ENCODE measurements at regions not wholly inside any gene's neighbourhood (a gene's known extent, or its start where the extent isn't known, plus 50 kb on each side); places are given as distances from the start of the nearest gene placed in this dataset.

GRCh38 chr17:34820922-34821321 is 140.3 kb downstream of the CCT6B start:
- no peak for DNase-seq (ENCODE audit: low spot score)
- Histone ChIP-seq H3K4me3 (ENCODE audit: low read depth in 1 of 3, low read length in 3 of 3) (no peak overlapping the region), H3K36me3 (ENCODE audit: control insufficient read depth in 4 of 4, insufficient read depth in 3 of 4, low read depth in 1 of 4, low read length in 3 of 4) (no peaks in the 10 kb centered on the region), H3K9me3 (ENCODE audit: control insufficient read depth in 4 of 4, low read length in 3 of 4) (no peaks in the 10 kb centered on the region), H3K27ac (ENCODE audit: low read depth in 1 of 2, low read length in 2 of 2) (no peak overlapping the region), H3K27me3 (ENCODE audit: control insufficient read depth in 4 of 4, insufficient read depth in 4 of 4, low read length in 3 of 4) (no peaks in the 10 kb centered on the region), H3K4me1 (ENCODE audit: control insufficient read depth in 4 of 4, insufficient read depth in 4 of 4, low read length in 3 of 4) (no peaks in the 10 kb centered on the region), H3K9ac (ENCODE audit: low read depth in 1 of 2, low read length in 2 of 2) (no peak overlapping the region)
- TF ChIP-seq HNF4A (conservative IDR thresholded peaks at IDR 0.05) (no peak), RAD21 (IDR thresholded peaks at IDR 0.05) (no peak), FOXA1 (IDR thresholded peaks at IDR 0.05) (no peak), SP1 (IDR thresholded peaks at IDR 0.05) (no peak), RXRA (IDR thresholded peaks at IDR 0.05) (no peak), GABPA (IDR thresholded peaks at IDR 0.05 in 1 of 2, conservative IDR thresholded peaks at IDR 0.05 in 1 of 2) (no peak), REST (IDR thresholded peaks at IDR 0.05) (no peak), CTCF (IDR thresholded peaks at IDR 0.05; ENCODE audit: low read depth, low read length, missing input control) (no peak), YY1 (IDR thresholded peaks at IDR 0.05) (no peak)
- TF ChIP-seq, protein P1, sequence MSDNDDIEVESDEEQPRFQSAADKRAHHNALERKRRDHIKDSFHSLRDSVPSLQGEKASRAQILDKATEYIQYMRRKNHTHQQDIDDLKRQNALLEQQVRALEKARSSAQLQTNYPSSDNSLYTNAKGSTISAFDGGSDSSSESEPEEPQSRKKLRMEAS (IDR thresholded peaks at IDR 0.05), result no peak
- WGBS, result 44% methylated on average over 4 of the region's 4 CpGs

- Histone ChIP-seq H3K27me3 (ENCODE audit: control insufficient read depth in 4 of 4, insufficient read depth in 4 of 4, low read length in 3 of 4) (no peaks in the 10 kb centered on the region), H3K27ac (ENCODE audit: low read depth in 1 of 2, low read length in 2 of 2) (no peak overlapping the region), H3K4me1 (ENCODE audit: control insufficient read depth in 4 of 4, insufficient read depth in 4 of 4, low read length in 3 of 4) (no peaks in the 10 kb centered on the region), H3K9me3 (ENCODE audit: control insufficient read depth in 4 of 4, low read length in 3 of 4) (no peaks in the 10 kb centered on the region), H3K9ac (ENCODE audit: low read depth in 1 of 2, low read length in 2 of 2) (no peak overlapping the region), H3K4me3 (ENCODE audit: low read depth in 1 of 3, low read length in 3 of 3) (no peak overlapping the region), H3K36me3 (ENCODE audit: control insufficient read depth in 4 of 4, insufficient read depth in 3 of 4, low read depth in 1 of 4, low read length in 3 of 4) (no peaks in the 10 kb centered on the region)
- 44% methylated on average over 8 of the region's 8 CpGs for WGBS
- no peak for DNase-seq (ENCODE audit: low spot score)
- no peak for TF ChIP-seq HNF4A (conservative IDR thresholded peaks at IDR 0.05)
- no peak for TF ChIP-seq CTCF (IDR thresholded peaks at IDR 0.05; ENCODE audit: low read depth, low read length, missing input control)
- no peak for TF ChIP-seq RAD21 (IDR thresholded peaks at IDR 0.05)
- TF ChIP-seq, protein P1 (IDR thresholded peaks at IDR 0.05), result no peak
- no peak for TF ChIP-seq JUND (IDR thresholded peaks at IDR 0.05)
- no peak for TF ChIP-seq FOXA2 (IDR thresholded peaks at IDR 0.05)
These were observed 140.9 kb downstream of the CCT6B start for GRCh38 chr17:34820248-34820801.
